IMR-90 (cell line): ENCODE measurements at regions not wholly inside any gene's neighbourhood (a gene's known extent, or its start where the extent isn't known, plus 50 kb on each side); places are given as distances from the start of the nearest gene placed in this dataset.

Source experiments
- ATAC-seq: fragments of 200-7000 bp; cut with Tn5 transposase; 2 replicates; pipeline ENCODE4 v1.9.1; 2020; ENCODE audit warnings: low read depth, mild to moderate bottlenecking, moderate library complexity
- BruUV-seq: library from RNA; stranded (reverse); fragments of 400-500 nt; replicated peaks from 2 replicates; lab custom pipeline; 2021; lab: Mats Ljungman, UMichigan
- CTCF ChIA-PET: fragments of 300-600 bp; formaldehyde crosslinking; extraction: SDS; loops from one replicate; lab custom pipeline; 2021; ENCODE audit warnings: antibody characterized with exemption; lab: Yijun Ruan, JAX
- POLR2A ChIA-PET: fragments of 300-600 bp; sonication (Branson Sonifier 250); formaldehyde crosslinking; loops from one replicate; lab custom pipeline; 2022; ENCODE audit warnings: antibody characterized with exemption; ENCODE audit not compliant: unreplicated experiment; lab: Charles Lee
- DNase-seq: peaks from one replicate; pipeline ENCODE4 v3.0.0; 2013
- H2AFZ ChIP-seq: replicated peaks from 2 replicates; pipeline ENCODE3; 2013; ENCODE audit warnings: low read length, mild to moderate bottlenecking; ENCODE audit not compliant: poor library complexity
- H2AK5ac ChIP-seq: 2 replicates; pipeline ENCODE4 v1.6.1; 2013; ENCODE audit warnings: low read depth, low read length, inconsistent platforms
- H2AK9ac ChIP-seq: replicated peaks from 2 replicates; pipeline ENCODE3; 2013; ENCODE audit warnings: mild to moderate bottlenecking, low read depth, low read length, moderate library complexity; ENCODE audit not compliant: poor library complexity
- H2BK120ac ChIP-seq: 2 replicates; pipeline ENCODE4 v1.6.1; 2013; ENCODE audit warnings: low read depth, low read length, inconsistent platforms
- H2BK15ac ChIP-seq: 3 replicates; pipeline ENCODE4 v1.6.1; 2013; ENCODE audit warnings: low read depth, low read length, inconsistent platforms
- H2BK20ac ChIP-seq: 2 replicates; pipeline ENCODE4 v1.6.1; 2013; ENCODE audit warnings: low read depth, mild to moderate bottlenecking, inconsistent platforms, low read length, moderate library complexity
- H2BK5ac ChIP-seq: 2 replicates; pipeline ENCODE4 v1.6.1; 2013; ENCODE audit warnings: mild to moderate bottlenecking, low read depth, low read length, inconsistent platforms; ENCODE audit not compliant: poor library complexity, severe bottlenecking
- H3K14ac ChIP-seq: replicated peaks from 2 replicates; pipeline ENCODE4 v1.6.1; 2013; ENCODE audit warnings: low read depth, low read length, inconsistent platforms
- H3K18ac ChIP-seq: 2 replicates; pipeline ENCODE4 v1.6.1; 2013; ENCODE audit warnings: low read depth, low read length, control low read depth
- H3K23ac ChIP-seq: 2 replicates; pipeline ENCODE4 v1.6.1; 2013; ENCODE audit warnings: low read depth, low read length, inconsistent platforms
- H3K27ac ChIP-seq: 2 replicates; pipeline ENCODE4 v1.5.1; 2013; ENCODE audit warnings: mild to moderate bottlenecking, control low read depth, low read length; ENCODE audit not compliant: insufficient read depth
- H3K27me3 ChIP-seq: 2 replicates; pipeline ENCODE4 v1.6.1; 2013; ENCODE audit warnings: low read length; ENCODE audit not compliant: control insufficient read depth, insufficient read depth
- H3K36me3 ChIP-seq: 2 replicates; pipeline ENCODE4 v1.6.1; 2013; ENCODE audit warnings: low read length, mixed read lengths; ENCODE audit not compliant: control insufficient read depth, insufficient read depth
- H3K4ac ChIP-seq: 2 replicates; pipeline ENCODE4 v1.6.1; 2013; ENCODE audit warnings: low read depth, low read length, inconsistent platforms
- H3K4me1 ChIP-seq: 2 replicates; pipeline ENCODE4 v1.6.1; 2013; ENCODE audit warnings: low read length, mixed read lengths; ENCODE audit not compliant: control insufficient read depth, insufficient read depth
- H3K4me2 ChIP-seq: 2 replicates; pipeline ENCODE4 v1.6.1; 2013; ENCODE audit warnings: low read depth, mild to moderate bottlenecking, control low read depth, low read length, moderate library complexity
- H3K4me3 ChIP-seq: 2 replicates; pipeline ENCODE4 v1.5.1; 2013; ENCODE audit warnings: low read depth, mild to moderate bottlenecking, control low read depth, low read length, moderate library complexity; ENCODE audit not compliant: insufficient read depth
- H3K56ac ChIP-seq: 2 replicates; pipeline ENCODE4 v1.6.1; 2013; ENCODE audit warnings: low read length, inconsistent platforms; ENCODE audit not compliant: insufficient read depth; ENCODE audit errors: extremely low read depth
- H3K79me1 ChIP-seq, 2 experiments: 2 replicates each; pipeline ENCODE4 v1.6.1; 2013; ENCODE audit warnings: low read length in 2 of 2, inconsistent platforms in 1 of 2, low read depth in 1 of 2
- H3K9ac ChIP-seq: 2 replicates; pipeline ENCODE4 v1.6.1; 2013; ENCODE audit warnings: low read depth, low read length, control low read depth
- H3K9me1 ChIP-seq: 2 replicates; pipeline ENCODE4 v1.6.1; 2013; ENCODE audit warnings: low read length, inconsistent platforms; ENCODE audit not compliant: insufficient read depth
- H3K9me3 ChIP-seq: 2 replicates; pipeline ENCODE4 v1.6.1; 2013; ENCODE audit warnings: low read length; ENCODE audit not compliant: control insufficient read depth, insufficient read depth
- H4K20me1 ChIP-seq: 2 replicates; pipeline ENCODE4 v1.6.1; 2013; ENCODE audit warnings: low read length, inconsistent platforms; ENCODE audit not compliant: insufficient read depth
- H4K5ac ChIP-seq: 2 replicates; pipeline ENCODE4 v1.6.1; 2013; ENCODE audit warnings: mild to moderate bottlenecking, low read depth, low read length, control low read depth
- H4K8ac ChIP-seq, 2 experiments: 2 replicates each; pipeline ENCODE4 v1.6.1; 2013; ENCODE audit warnings: low read depth in 2 of 2, low read length in 2 of 2, control low read depth in 1 of 2, inconsistent platforms in 1 of 2
- H4K91ac ChIP-seq: 2 replicates; pipeline ENCODE4 v1.6.1; 2013; ENCODE audit warnings: low read depth, low read length, inconsistent platforms; ENCODE audit not compliant: insufficient read depth
- BHLHE40 ChIP-seq: fragments of 150-350 bp; IDR thresholded peaks from 2 replicates; pipeline ENCODE4 v1.6.1; 2016; ENCODE audit warnings: mild to moderate bottlenecking, low read depth, low read length
- CHD1 ChIP-seq: IDR thresholded peaks from 2 replicates; pipeline ENCODE4 v1.6.1; 2012; ENCODE audit warnings: low read depth, low read length, improper control_type of control experiment
- FOS ChIP-seq: fragments of 150-350 bp; IDR thresholded peaks from 2 replicates; pipeline ENCODE4 v1.6.1; 2016; ENCODE audit warnings: low read depth, low read length
- MAZ ChIP-seq: IDR thresholded peaks from 2 replicates; pipeline ENCODE4 v1.6.1; 2012; ENCODE audit warnings: low read depth, mild to moderate bottlenecking, low read length, improper control_type of control experiment, moderate library complexity, borderline replicate concordance
- MXI1 ChIP-seq: IDR thresholded peaks from 2 replicates; pipeline ENCODE4 v1.6.1; 2012; ENCODE audit warnings: low read depth, mild to moderate bottlenecking, low read length, moderate library complexity, borderline replicate concordance
- NFE2L2 ChIP-seq: fragments of 150-350 bp; IDR thresholded peaks from 2 replicates; pipeline ENCODE4 v1.6.1; 2016; ENCODE audit warnings: low read depth, mild to moderate bottlenecking, low read length
- POLR2A ChIP-seq: IDR thresholded peaks from 2 replicates; pipeline ENCODE4 v1.6.1; 2012; ENCODE audit warnings: mild to moderate bottlenecking, low read depth, low read length
- RAD21 ChIP-seq: IDR thresholded peaks from 2 replicates; pipeline ENCODE4 v1.6.1; 2012; ENCODE audit warnings: low read length, improper control_type of control experiment
- WGBS, 2 experiments: methylation state at CpG; one replicate each; pipeline versions ENCODE4 v1.1.5 to v1.1.7; 2013; ENCODE audit warnings: missing lambda C conversion rate in 2 of 2; ENCODE audit not compliant: insufficient read length in 1 of 2; ENCODE audit errors: extremely low coverage in 2 of 2; 5-methylcytosine and 5-hydroxymethylcytosine counted together
- dilution Hi-C: fragments of 300-500 bp; cut with HindIII; formaldehyde crosslinking; loops from one replicate; pipeline ENCODE4 v1.14.3; 2018; ENCODE audit warnings: low sequenced_read_pairs; ENCODE audit not compliant: unreplicated experiment
- in situ Hi-C: fragments of 300-500 bp; cut with MboI; formaldehyde crosslinking; loops from 3 replicates; pipeline ENCODE4 v1.14.3; 2019; ENCODE audit warnings: low sequenced_read_pairs, inconsistent platforms, mixed read lengths
- intact Hi-C: fragments of 100-400 bp; cut with micrococcal nuclease; formaldehyde crosslinking; loops from 2 replicates; pipeline ENCODE4 v1.10.0; 2022
- TF ChIP-seq, protein P1 (sequence below): fragments of 150-350 bp; IDR thresholded peaks from 2 replicates; pipeline ENCODE4 v1.6.1; 2017; ENCODE audit warnings: mild to moderate bottlenecking, antibody characterized with exemption, low read length, low read depth
- TF ChIP-seq, protein P2 (sequence below): fragments of 150-350 bp; IDR thresholded peaks from 2 replicates; pipeline ENCODE4 v1.6.1; 2016; ENCODE audit warnings: low read depth, mild to moderate bottlenecking, low read length, moderate library complexity, borderline replicate concordance

DNA sequence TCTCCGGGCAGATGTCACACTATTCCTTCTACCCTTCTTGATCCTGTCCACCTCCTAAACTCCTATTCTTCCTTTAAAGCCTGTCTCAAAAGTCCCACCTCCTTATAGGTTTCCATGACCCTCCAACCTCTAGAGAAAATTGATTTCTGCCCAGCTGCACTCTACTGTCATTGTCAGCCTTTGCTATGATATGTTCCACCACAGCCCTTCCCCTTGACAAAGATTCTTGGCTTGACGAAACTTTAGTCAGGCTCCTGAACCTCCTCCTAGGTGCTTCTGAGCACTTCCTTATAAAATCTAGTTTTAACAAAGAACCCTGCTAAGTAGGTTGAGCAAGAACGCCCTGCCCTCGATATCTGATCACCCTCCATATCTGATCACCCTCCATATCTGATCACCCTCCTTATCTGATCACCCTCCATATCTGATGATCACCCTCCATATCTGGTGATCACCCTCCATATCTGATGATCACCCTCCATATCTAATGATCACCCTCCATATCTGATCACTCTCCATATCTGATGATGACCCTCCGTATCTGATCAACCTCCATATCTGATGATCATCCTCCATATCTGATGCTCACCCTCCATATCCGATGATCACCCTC, 103.2 kb downstream of the RIN2 start:
- dilution Hi-C loops (no loop called here), in situ Hi-C loops (no loop called here), intact Hi-C loops (no loop called here)
- no TSS peak for BruUV-seq
- Histone ChIP-seq H3K14ac (no peak overlapping the region), H3K27me3 (no peaks in the 10 kb centered on the region), H4K8ac (no peak overlapping the region), H3K4ac (no peak overlapping the region), H2BK20ac (no peak overlapping the region), H3K56ac (no peak overlapping the region), H2AK5ac (no peak overlapping the region), H3K27ac (no peak overlapping the region), H2AK9ac (no peak overlapping the region), H2BK120ac (no peak overlapping the region), H3K9me3 (no peaks in the 10 kb centered on the region), H4K91ac (no peak overlapping the region), H3K23ac (no peak overlapping the region), H3K4me1 (peaks cover 8% of the 10 kb centered on the region), H3K79me1 (peaks cover 4 to 26% of the 10 kb centered on the region in 2 experiments; a peak in 3 of 4 replicates), H4K20me1 (no peaks in the 10 kb centered on the region), H4K5ac (no peak overlapping the region), H3K9me1 (0 out of 2 replicates have a peak, but pooled peaks cover 5% of the 10 kb centered on the region), H2BK15ac (no peak overlapping the region), H2AFZ (no peak overlapping the region), H3K36me3 (no peaks in the 10 kb centered on the region), H3K4me2 (no peak overlapping the region), H3K18ac (no peak overlapping the region), H2BK5ac (no peak overlapping the region), H3K4me3 (no peak overlapping the region), H3K9ac (no peak overlapping the region)
- CTCF ChIA-PET, result no interaction called here
- WGBS, 2 experiments, result 87% methylated on average over 4 of the region's 6 CpGs; no CpG with 5 or more reads in 1 of the 2 experiments
- TF ChIP-seq FOS (no peak), BHLHE40 (no peak), NFE2L2 (no peak), POLR2A (no peak), CHD1 (no peak), RAD21 (no peak), MXI1 (no peak), MAZ (no peak)
- TF ChIP-seq, protein P1, sequence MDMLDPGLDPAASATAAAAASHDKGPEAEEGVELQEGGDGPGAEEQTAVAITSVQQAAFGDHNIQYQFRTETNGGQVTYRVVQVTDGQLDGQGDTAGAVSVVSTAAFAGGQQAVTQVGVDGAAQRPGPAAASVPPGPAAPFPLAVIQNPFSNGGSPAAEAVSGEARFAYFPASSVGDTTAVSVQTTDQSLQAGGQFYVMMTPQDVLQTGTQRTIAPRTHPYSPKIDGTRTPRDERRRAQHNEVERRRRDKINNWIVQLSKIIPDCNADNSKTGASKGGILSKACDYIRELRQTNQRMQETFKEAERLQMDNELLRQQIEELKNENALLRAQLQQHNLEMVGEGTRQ, result no peak
- TF ChIP-seq, protein P2, sequence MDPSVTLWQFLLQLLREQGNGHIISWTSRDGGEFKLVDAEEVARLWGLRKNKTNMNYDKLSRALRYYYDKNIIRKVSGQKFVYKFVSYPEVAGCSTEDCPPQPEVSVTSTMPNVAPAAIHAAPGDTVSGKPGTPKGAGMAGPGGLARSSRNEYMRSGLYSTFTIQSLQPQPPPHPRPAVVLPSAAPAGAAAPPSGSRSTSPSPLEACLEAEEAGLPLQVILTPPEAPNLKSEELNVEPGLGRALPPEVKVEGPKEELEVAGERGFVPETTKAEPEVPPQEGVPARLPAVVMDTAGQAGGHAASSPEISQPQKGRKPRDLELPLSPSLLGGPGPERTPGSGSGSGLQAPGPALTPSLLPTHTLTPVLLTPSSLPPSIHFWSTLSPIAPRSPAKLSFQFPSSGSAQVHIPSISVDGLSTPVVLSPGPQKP, result no peak
- POLR2A ChIA-PET, result no interaction called here
- ATAC-seq, result no peak
- DNase-seq, result no peak
